Activated T-cell treated with anti-CD3 and anti-CD28 coated beads for 1 hour (primary cell): ENCODE measurements at regions not wholly inside any gene's neighbourhood (a gene's known extent, or its start where the extent isn't known, plus 50 kb on each side); places are given as distances from the start of the nearest gene placed in this dataset.

Experiments used
- DNase-seq: peaks from one replicate; pipeline ENCODE4 v3.0.0-alpha.2; 2020; ENCODE audit warnings: low read depth

GRCh38 chr1:229032375-229032774 lies 238.5 kb upstream of the RAB4A start:
- DNase-seq = no peak

GRCh38 chr1:229033480-229033879 lies 237.4 kb upstream of the RAB4A start:
- no peak for DNase-seq

GRCh38 chr1:229034342-229034741 lies 236.6 kb upstream of the RAB4A start:
- DNase-seq = no peak

GRCh38 chr1:229035054-229035747 lies 235.7 kb upstream of the RAB4A start:
- no peak for DNase-seq

GRCh38 chr1:229035748-229036082 lies 235.2 kb upstream of the RAB4A start:
- DNase-seq = no peak

GRCh38 chr1:229037806-229038405 lies 233.0 kb upstream of the RAB4A start:
- no peak for DNase-seq

GRCh38 chr1:229040630-229041358 lies 230.1 kb upstream of the RAB4A start:
- DNase-seq = no peak

GRCh38 chr1:229041946-229042345 lies 229.0 kb upstream of the RAB4A start:
- DNase-seq = no peak

- DNase-seq = no peak
These were observed 228.4 kb upstream of the RAB4A start for GRCh38 chr1:229042482-229042881.

GRCh38 chr1:229043115-229043514 lies 227.8 kb upstream of the RAB4A start:
- DNase-seq = no peak

- DNase-seq = no peak
These were observed 224.6 kb upstream of the RAB4A start for GRCh38 chr1:229046251-229046853.

- DNase-seq = no peak
These were observed 223.6 kb upstream of the RAB4A start for GRCh38 chr1:229047161-229047839.

- DNase-seq = no peak
These were observed 222.9 kb upstream of the RAB4A start for GRCh38 chr1:229047840-229048620.

- no peak for DNase-seq
These were observed 222.0 kb upstream of the RAB4A start for GRCh38 chr1:229048896-229049295.

GRCh38 chr1:229056046-229056445 lies 214.9 kb upstream of the RAB4A start:
- no peak for DNase-seq

- peak; percentile 12 for DNase-seq
These were observed 212.8 kb upstream of the RAB4A start for GRCh38 chr1:229058111-229058561.

- DNase-seq = no peak
These were observed 212.2 kb upstream of the RAB4A start for GRCh38 chr1:229058729-229059128.

- no peak for DNase-seq
These were observed 211.0 kb upstream of the RAB4A start for GRCh38 chr1:229059671-229060539.

- DNase-seq = no peak
These were observed 208.8 kb upstream of the RAB4A start for GRCh38 chr1:229062135-229062534.

GRCh38 chr1:229063154-229063773 lies 207.6 kb upstream of the RAB4A start:
- no peak for DNase-seq
